GM13977 (cell line): ENCODE measurements at regions not wholly inside any gene's neighbourhood (a gene's known extent, or its start where the extent isn't known, plus 50 kb on each side); places are given as distances from the start of the nearest gene placed in this dataset.

Experiments
- DNase-seq: peaks from one replicate; pipeline ENCODE4 v3.0.0; 2012; ENCODE audit warnings: low spot score
- in situ Hi-C: fragments of 300-500 bp; cut with MboI; formaldehyde crosslinking; loops from one replicate; pipeline ENCODE4 v1.12.0; 2022; ENCODE audit warnings: low sequenced_read_pairs, low pct_unique_long_range_greater_than_20kb, mixed read lengths, inconsistent platforms; ENCODE audit not compliant: unreplicated experiment
- TF ChIP-seq, protein P1 (sequence below): IDR thresholded peaks from 2 replicates; pipeline ENCODE4 v1.5.1; 2012; ENCODE audit warnings: mild to moderate bottlenecking, control low read depth; ENCODE audit not compliant: insufficient read depth; ENCODE audit errors: extremely low read depth, missing control alignments

DNA sequence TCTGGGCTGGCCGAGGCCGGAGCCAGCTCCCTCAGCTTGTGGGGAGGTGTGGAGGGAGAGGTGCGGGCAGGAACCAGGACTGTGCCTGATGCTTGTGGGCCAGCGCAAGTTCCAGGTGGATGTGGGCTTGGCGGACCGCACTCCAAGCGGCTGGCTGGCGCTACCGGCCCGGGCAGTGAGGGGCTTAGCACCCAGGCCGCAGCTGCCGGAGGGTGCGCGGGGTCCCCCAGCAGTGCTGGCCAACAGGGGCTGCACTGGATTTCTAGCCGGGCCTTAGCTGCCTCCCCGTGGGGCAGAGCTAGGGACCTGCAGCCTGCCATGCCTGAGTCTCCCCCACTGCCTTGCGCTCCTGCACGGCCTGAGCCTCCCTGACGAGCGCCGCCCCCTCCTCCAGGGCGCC lies 242.8 kb downstream of the CCSER2 start:
- in situ Hi-C loops, result no loop called here
- TF ChIP-seq, protein P1, sequence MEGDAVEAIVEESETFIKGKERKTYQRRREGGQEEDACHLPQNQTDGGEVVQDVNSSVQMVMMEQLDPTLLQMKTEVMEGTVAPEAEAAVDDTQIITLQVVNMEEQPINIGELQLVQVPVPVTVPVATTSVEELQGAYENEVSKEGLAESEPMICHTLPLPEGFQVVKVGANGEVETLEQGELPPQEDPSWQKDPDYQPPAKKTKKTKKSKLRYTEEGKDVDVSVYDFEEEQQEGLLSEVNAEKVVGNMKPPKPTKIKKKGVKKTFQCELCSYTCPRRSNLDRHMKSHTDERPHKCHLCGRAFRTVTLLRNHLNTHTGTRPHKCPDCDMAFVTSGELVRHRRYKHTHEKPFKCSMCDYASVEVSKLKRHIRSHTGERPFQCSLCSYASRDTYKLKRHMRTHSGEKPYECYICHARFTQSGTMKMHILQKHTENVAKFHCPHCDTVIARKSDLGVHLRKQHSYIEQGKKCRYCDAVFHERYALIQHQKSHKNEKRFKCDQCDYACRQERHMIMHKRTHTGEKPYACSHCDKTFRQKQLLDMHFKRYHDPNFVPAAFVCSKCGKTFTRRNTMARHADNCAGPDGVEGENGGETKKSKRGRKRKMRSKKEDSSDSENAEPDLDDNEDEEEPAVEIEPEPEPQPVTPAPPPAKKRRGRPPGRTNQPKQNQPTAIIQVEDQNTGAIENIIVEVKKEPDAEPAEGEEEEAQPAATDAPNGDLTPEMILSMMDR, result no peak
- no peak for DNase-seq

GRCh38 chr10:84574102-84574501 lies 245.7 kb downstream of the CCSER2 start:
- TF ChIP-seq, protein P1, result no peak
- in situ Hi-C loops, result no loop called here
- no peak for DNase-seq

GRCh38 chr10:84581976-84582375 lies 253.6 kb downstream of the CCSER2 start:
- DNase-seq, result no peak
- in situ Hi-C loops, result no loop called here
- TF ChIP-seq, protein P1, result no peak

DNA sequence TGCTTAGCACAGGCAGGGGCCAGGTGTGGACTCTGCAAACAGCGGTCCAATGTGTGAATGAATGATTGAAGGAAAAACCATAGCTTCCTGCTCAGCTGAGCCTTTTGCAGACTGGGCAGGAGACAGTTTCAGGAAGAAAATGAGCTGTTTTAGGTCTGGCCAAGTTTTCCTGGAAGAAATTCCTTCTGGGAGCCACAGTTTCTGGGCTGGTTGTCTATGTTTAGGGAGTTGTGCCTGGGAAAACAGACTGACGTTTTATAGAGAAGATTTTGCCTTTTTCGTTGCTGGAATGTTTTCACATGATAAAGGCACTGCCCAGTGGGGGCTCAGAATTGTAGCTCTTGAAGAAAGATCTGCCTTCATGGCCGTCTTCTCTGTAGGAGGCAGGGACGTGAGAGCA lies 255.1 kb downstream of the CCSER2 start:
- in situ Hi-C loops, result no loop called here
- TF ChIP-seq, protein P1, result no peak
- no peak for DNase-seq

GRCh38 chr10:84587789-84588188 lies 259.4 kb downstream of the CCSER2 start:
- in situ Hi-C loops, result no loop called here
- TF ChIP-seq, protein P1, result no peak
- DNase-seq, result no peak

DNA sequence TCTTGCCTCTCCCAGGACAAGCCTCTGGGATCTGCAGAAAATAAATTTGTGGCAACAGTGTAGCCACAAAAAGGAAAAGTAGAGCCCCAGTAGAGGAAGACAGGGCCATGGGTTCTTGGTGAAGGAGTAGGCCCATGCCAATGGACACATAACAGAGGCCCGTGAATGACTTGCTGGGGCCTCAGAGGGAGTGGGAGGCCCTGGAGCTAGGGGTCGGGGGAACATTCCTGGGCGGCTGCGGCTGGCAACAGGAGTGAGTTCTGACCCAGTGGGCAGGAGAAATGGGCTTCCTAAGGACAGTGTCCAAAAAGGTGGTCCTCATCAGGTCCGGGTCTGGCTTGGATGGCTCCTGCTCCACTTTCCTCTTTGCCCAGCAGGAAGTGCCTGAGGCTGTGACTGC lies 260.0 kb downstream of the CCSER2 start:
- TF ChIP-seq, protein P1, result no peak
- in situ Hi-C loops, result no loop called here
- no peak for DNase-seq

GRCh38 chr10:84588971-84589370 lies 260.6 kb downstream of the CCSER2 start:
- in situ Hi-C loops, result no loop called here
- TF ChIP-seq, protein P1, result no peak
- no peak for DNase-seq
